Breast epithelium (tissue), 3 donors: ENCODE measurements at regions not wholly inside any gene's neighbourhood (a gene's known extent, or its start where the extent isn't known, plus 50 kb on each side); places are given as distances from the start of the nearest gene placed in this dataset.

Source experiments
- CTCF ChIP-seq, 3 donors: fragments of 450-650 bp; IDR thresholded peaks; one replicate each; pipeline ENCODE4 v1.5.1; 2016 to 2017; ENCODE audit warnings: antibody characterized with exemption in 3 of 3, mild to moderate bottlenecking in 3 of 3, moderate library complexity in 3 of 3
- POLR2A ChIP-seq: fragments of 450-650 bp; IDR thresholded peaks from one replicate; pipeline ENCODE4 v1.6.1; 2016; ENCODE audit warnings: antibody characterized with exemption, mild to moderate bottlenecking, moderate library complexity

- TF ChIP-seq CTCF (IDR thresholded peaks at IDR 0.05) (no peak), POLR2A (no peak)
Measured at GRCh38 chr16:79662122-79662521, 61.6 kb upstream of the MAF start.
